ENCODE measurements at regions not wholly inside any gene's neighbourhood (a gene's known extent, or its start where the extent isn't known, plus 50 kb on each side); places are given as distances from the start of the nearest gene placed in this dataset.

- TF ChIP-seq CTCF (IDR thresholded peaks at IDR 0.05), result no peak
- no peak for TF ChIP-seq POLR2AphosphoS5 (IDR thresholded peaks at IDR 0.05)
- no peak for TF ChIP-seq POLR2A (IDR thresholded peaks at IDR 0.05)
- Histone ChIP-seq H3K9me3 (no peaks in the 10 kb centered on the region), H3K4me1 (replicated peaks) (no peaks in the 10 kb centered on the region), H3K27me3 (replicated peaks; ENCODE audit: insufficient read depth) (no peaks in the 10 kb centered on the region), H3K4me3 (no peak overlapping the region), H3K36me3 (no peaks in the 10 kb centered on the region), H3K27ac (no peak overlapping the region)
- 83% methylated on average over 4 of the region's 4 CpGs for WGBS
- DNase-seq (ENCODE audit: low spot score), result no peak
- intact Hi-C loops (cut with DNase I), result no loop called here
These were observed 50.2 kb upstream of the VTCN1 start for GRCh38 chr1:117260761-117261423.
